ENCODE measurements at regions not wholly inside any gene's neighbourhood (a gene's known extent, or its start where the extent isn't known, plus 50 kb on each side); places are given as distances from the start of the nearest gene placed in this dataset.

DNA sequence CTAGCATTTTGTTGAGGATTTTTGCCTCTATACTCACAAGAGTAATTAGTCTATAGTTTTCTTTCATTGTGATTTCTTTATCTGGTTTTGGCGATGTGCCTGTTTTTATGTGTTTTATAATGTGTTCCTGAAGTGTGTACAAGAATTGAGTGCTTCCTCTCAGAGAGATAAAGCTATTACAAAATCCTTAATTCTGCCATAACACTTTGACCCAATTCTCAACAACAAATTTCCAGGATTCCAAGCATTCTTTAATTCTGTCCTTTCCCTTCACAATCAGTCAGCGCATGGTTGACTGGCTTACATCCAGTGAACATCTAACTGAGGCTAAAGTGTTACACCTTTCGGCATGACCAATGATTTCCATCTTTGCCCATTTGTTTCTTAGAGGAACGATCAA lies 282.9 kb upstream of the MVB12B start:
- H3K79me2 ChIP-seq (ENCODE audit: control insufficient read depth in 1 of 2, insufficient read depth in 2 of 2, low read length in 2 of 2): no peaks in the 10 kb centered on the region
- H4K91ac ChIP-seq (replicated peaks; ENCODE audit: insufficient read length, low read length): no peak overlapping the region
- no peaks in the 10 kb centered on the region for H3K36me3 ChIP-seq (ENCODE audit: control insufficient read depth in 2 of 4, insufficient read depth in 4 of 4, low read length in 3 of 4)
- no peak overlapping the region for H3K14ac ChIP-seq (ENCODE audit: insufficient read length)
- no peaks in the 10 kb centered on the region; the same call in 1 of the 2 replicates for H3K23me2 ChIP-seq (ENCODE audit: low read depth, low read length)
- no peak overlapping the region for H2BK20ac ChIP-seq (ENCODE audit: low read length)
- no peak overlapping the region for H3K4me2 ChIP-seq (ENCODE audit: insufficient read depth in 1 of 2, low read depth in 2 of 2, low read length in 2 of 2)
- H4K20me1 ChIP-seq (replicated peaks in 1 of 2; ENCODE audit: control insufficient read depth in 1 of 2, insufficient read depth in 2 of 2, low read length in 2 of 2): no peaks in the 10 kb centered on the region
- DNase-seq (ENCODE audit: low read depth in 1 of 2, low spot score in 2 of 2): no peak
- ChIA-PET CTCF (ENCODE audit: partially characterized antibody) (interaction anchor here (1.2 kb wide), 1 partner anchor 11 kb away, joined by 3 read pairs; no protein-coding TSS in a partner anchor), POLR2A (ENCODE audit: partially characterized antibody) (no interaction called here)
- H3K4me3 ChIP-seq (ENCODE audit: extremely low read depth in 1 of 4, insufficient read depth in 2 of 4, low read depth in 3 of 4, low read length in 4 of 4): no peak overlapping the region
- H3K4ac ChIP-seq (replicated peaks; ENCODE audit: insufficient read length, low read depth, low read length): no peak overlapping the region
- no peak overlapping the region for H2BK120ac ChIP-seq (replicated peaks; ENCODE audit: low read depth, low read length)
- no peak for FAIRE-seq
- H4K8ac ChIP-seq (ENCODE audit: extremely low read depth, insufficient read depth, low read length): no peak overlapping the region
- H4K5ac ChIP-seq (ENCODE audit: insufficient read length, low read depth, low read length): no peak overlapping the region
- H3K27me3 ChIP-seq (replicated peaks in 1 of 4; ENCODE audit: control insufficient read depth in 3 of 4, extremely low read depth in 1 of 4, insufficient read depth in 3 of 4, low read length in 3 of 4): no peaks in the 10 kb centered on the region
- no peak overlapping the region for H2BK12ac ChIP-seq (ENCODE audit: low read depth, low read length)
- no peak overlapping the region for H2BK5ac ChIP-seq (ENCODE audit: low read depth, low read length)
- H3K9ac ChIP-seq (replicated peaks in 1 of 4; ENCODE audit: extremely low read depth in 1 of 4, low read depth in 3 of 4, low read length in 3 of 4): no peak overlapping the region
- H3K4me1 ChIP-seq (replicated peaks in 1 of 4; ENCODE audit: control insufficient read depth in 3 of 4, insufficient read depth in 4 of 4, low read length in 3 of 4): no peaks in the 10 kb centered on the region
- H3K79me1 ChIP-seq (ENCODE audit: low read depth, low read length): no peaks in the 10 kb centered on the region
- no peak overlapping the region for H3K56ac ChIP-seq (replicated peaks; ENCODE audit: insufficient read length, low read depth, low read length)
- H3K18ac ChIP-seq (ENCODE audit: extremely low read depth, low read length): no peak overlapping the region
- no peak overlapping the region for H3K23ac ChIP-seq (ENCODE audit: insufficient read length)
- peaks cover 3 to 7% of the 10 kb centered on the region in 2 experiments; a peak in 3 of 4 replicates for H3K9me3 ChIP-seq (ENCODE audit: insufficient read depth in 2 of 2, low read depth in 1 of 2, low read length in 1 of 2)
- H3K27ac ChIP-seq (ENCODE audit: low read depth, low read length): no peak overlapping the region
- 88% methylated on average over 4 of the region's 4 CpGs; no CpG with 5 or more reads in 1 of the 2 experiments for WGBS, 2 experiments (ENCODE audit: extremely low coverage in 1 of 2, insufficient coverage in 1 of 2, insufficient read length in 1 of 2, insufficient replicate concordance in 2 of 2, low coverage in 1 of 2, low lambda C conversion rate in 2 of 2, missing lambda C conversion rate in 1 of 2)
- no peak overlapping the region for H2AFZ ChIP-seq (ENCODE audit: low read length)
- no peak overlapping the region for H2AK5ac ChIP-seq (ENCODE audit: low read depth, low read length)
- H2BK15ac ChIP-seq (ENCODE audit: low read length): no peak overlapping the region
- TF ChIP-seq GABPA (IDR thresholded peaks at IDR 0.05; ENCODE audit: borderline replicate concordance, insufficient read depth, low read length) (no peak), HDAC6 (IDR thresholded peaks at IDR 0.05; ENCODE audit: low read depth, low read length) (no peak), RFX5 (IDR thresholded peaks at IDR 0.05; ENCODE audit: borderline replicate concordance, low read depth, low read length) (no peak), JUN (IDR thresholded peaks at IDR 0.05; ENCODE audit: low read depth, low read length) (no peak), EGR1 (IDR thresholded peaks at IDR 0.05; ENCODE audit: borderline replicate concordance, low read depth, low read length) (no peak), KDM4A (IDR thresholded peaks at IDR 0.05; ENCODE audit: low read depth, low read length, severe bottlenecking) (no peak), RNF2 (IDR thresholded peaks at IDR 0.05; ENCODE audit: borderline replicate concordance, low read depth, low read length, missing control alignments, poor library complexity, severe bottlenecking) (no peak), TCF12 (IDR thresholded peaks at IDR 0.05; ENCODE audit: low read depth, low read length) (no peak), BCL11A (IDR thresholded peaks at IDR 0.05; ENCODE audit: low read depth in 2 of 2, low read length in 2 of 2) (no peak), SP1 (IDR thresholded peaks at IDR 0.05; ENCODE audit: low read depth, low read length) (no peak), SP2 (IDR thresholded peaks at IDR 0.05; ENCODE audit: low read length) (no peak), CHD2 (IDR thresholded peaks at IDR 0.05; ENCODE audit: low read length) (no peak), CEBPB (IDR thresholded peaks at IDR 0.05; ENCODE audit: low read depth, low read length) (no peak), TAF1 (IDR thresholded peaks at IDR 0.05; ENCODE audit: low read depth, low read length) (no peak)
- TF ChIP-seq, protein P1, sequence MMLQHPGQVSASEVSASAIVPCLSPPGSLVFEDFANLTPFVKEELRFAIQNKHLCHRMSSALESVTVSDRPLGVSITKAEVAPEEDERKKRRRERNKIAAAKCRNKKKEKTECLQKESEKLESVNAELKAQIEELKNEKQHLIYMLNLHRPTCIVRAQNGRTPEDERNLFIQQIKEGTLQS (IDR thresholded peaks at IDR 0.05; ENCODE audit: insufficient read depth, low read depth, low read length): no peak
